GM21526 (cell line): ENCODE measurements at regions not wholly inside any gene's neighbourhood (a gene's known extent, or its start where the extent isn't known, plus 50 kb on each side); places are given as distances from the start of the nearest gene placed in this dataset.
A peak's percentile ranks its signal among the peaks of the same experiment; 100 is the strongest.
"Not testable (repeated sequence)": the region's sequence is repeated elsewhere in the genome, so short reads cannot be mapped to it uniquely, and the experiment has no call there.

ENCODE experiments used
- ATAC-seq: cut with Tn5 transposase; IDR thresholded peaks from one replicate; pipeline ENCODE4 v1.9.1; 2021; ENCODE audit warnings: moderate library complexity; ENCODE audit not compliant: unreplicated experiment, low FRiP score

DNA sequence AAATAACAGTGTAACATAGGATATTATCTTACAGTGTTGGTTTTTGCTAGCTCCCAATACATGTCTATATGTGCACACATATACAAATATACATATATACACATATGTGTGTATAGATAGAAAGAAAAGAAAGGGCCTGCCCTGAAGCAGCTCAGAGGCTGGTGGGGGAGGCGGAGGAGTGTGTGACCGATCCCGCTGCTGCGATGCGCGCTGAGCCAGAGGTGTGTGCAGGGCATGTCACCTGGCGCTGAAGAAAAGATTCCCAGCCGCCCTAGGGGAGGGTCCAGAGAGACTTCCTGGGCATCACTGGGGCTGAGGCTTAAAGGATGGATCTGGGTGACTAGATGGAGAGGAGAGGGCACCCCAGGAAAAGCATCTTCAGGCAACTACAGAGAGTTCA, 110.2 kb downstream of the FAM50B start:
- no peak for ATAC-seq

DNA sequence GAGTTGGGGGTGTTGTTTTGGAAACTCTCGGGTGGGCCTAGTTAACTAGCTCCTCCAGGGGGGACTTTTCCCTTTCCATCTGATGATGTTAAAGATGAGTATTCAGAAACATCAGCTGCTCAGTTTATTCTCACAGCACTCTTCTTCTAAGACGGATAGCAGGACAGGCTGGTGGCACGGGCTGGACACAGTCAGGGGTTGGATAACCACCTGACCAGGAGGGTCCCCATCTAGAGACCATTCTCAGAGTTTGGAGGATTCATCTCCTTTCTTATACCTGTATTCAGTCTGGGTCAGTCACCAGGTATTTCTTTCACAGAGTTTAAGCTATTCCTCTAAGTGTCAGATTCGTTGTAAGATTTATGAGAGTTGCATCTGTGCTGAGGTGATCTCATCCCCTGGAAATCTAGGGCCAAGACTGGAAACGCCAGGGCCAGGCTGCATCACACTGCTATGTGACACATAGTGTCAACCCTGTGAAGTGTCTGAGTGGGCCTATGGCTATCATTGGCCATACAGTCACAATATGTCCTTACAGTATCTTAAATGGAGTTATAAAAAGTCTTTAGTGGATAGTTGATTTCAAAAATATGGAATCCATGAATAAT, 111.7 kb downstream of the FAM50B start:
- no peak for ATAC-seq

DNA sequence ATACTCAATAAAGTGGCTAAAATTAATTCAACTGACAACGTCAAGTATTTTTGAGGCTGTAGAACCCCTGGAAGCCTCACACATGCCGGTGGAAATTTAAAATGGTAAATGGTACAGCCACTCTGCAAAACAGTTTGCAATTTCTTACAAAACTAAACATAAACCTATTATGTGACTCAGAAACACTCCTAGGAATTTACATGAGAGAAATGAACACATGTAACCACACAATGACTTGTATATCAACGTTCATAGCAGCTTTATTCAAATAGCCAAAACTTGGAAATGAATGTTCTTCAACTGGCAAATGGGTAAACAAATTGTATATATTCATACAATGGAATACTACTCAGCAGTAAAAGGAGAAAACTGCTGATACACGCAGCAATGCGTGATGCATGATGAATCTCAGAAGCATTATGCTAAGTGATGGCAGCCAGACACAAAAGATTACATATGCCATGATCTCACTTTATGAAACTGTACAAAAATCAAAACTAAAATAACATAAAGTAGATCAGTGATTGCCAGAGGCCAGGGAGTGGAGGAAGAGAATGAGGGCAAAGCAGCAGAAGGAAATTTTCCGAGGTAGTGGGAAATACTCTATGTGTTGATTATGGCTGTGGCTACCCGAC, 112.5 kb downstream of the FAM50B start:
- ATAC-seq: no peak

DNA sequence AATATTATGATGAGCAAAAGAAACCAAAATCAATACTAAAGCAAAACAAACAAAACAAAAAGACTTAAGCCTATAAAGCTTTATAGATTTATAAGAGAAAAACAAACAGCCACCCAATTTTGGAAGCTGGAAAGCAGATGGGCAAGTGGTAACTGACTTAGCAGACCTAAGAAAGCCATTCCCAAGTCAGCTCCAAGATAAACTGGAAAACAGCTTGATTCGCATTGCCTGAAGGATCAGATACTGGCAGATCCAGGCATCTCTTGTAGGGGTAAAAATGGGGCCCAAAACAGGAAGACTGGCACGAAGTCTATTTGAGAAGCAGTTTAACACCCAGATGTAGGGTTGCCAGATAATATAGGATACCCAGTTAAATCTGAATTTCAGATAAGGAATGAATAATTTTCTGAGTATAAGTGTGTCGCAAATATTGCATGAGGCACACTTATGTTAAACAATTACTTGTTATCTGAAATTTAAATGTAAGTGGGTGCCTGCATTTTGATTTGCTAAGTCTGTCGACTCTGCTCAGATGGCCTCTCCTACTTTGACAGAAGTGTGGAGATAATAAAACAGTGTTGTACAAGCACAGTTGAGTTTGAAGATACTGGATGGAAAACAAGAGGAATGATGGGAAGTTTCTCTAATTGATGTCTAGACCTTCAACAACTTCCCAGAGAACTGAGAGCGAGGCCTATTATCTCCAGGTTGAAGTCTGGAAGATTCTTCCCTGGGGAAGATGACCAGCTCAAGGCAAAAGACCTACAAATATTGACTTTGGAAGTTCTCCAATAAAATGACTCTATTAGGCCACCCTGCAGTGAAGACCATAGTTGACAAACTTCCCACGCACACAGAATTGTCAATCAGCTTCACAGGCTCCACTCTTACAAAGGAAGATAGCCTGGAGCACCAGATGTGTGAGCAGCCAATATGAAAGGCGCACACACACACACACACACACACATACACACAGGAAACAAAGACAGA, 113.4 kb downstream of the FAM50B start:
- no peak for ATAC-seq

DNA sequence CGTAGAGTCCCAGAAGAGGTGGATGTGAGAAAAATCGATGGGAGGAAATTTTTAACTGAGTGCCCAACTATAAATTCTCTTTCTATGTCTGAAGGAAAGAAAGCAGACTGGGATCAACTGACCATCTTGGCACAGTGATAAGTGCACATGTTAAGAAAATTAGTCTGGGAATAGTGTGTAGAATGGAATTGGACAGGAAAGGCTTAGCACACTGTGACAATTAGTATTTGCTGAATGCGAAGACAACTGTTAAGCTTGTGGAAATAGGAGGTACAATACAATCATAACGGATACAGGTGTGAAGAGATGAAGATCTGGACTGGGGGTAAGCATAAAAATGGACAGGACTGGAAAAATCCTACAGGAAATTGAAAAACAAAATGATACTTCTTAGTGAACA, 114.3 kb downstream of the FAM50B start:
- no peak for ATAC-seq

DNA sequence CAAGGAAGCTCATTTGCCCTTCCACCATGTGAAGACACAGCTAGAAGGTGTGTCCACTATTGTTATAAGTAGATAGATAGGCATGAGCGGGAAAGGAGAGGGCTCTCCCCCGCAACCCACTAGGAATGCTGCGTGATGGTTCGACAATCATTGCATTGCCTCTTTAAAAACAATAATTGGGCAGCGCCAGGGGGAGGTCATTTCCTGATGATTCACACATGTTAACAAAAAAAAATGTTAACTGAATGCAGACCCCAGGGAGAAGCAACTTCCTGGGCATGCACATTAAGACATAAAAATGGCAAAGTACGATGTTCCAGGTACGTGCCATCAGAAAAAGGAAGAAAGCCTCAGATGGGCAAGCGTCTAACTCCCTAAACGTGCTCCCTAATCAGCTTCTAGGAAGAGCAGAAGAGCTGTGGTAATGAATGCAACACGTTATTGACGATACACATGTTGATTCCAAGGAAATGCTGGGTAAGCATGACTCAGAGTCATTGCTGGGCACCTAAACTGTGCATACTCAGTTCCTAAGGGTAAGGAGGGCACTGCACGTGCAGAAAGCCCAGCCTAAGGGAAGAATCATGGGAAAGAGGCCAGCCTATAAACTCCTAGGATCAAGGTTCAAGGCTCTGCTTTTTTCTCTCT, 113.7 kb downstream of the FAM217A start:
- ATAC-seq: no peak

DNA sequence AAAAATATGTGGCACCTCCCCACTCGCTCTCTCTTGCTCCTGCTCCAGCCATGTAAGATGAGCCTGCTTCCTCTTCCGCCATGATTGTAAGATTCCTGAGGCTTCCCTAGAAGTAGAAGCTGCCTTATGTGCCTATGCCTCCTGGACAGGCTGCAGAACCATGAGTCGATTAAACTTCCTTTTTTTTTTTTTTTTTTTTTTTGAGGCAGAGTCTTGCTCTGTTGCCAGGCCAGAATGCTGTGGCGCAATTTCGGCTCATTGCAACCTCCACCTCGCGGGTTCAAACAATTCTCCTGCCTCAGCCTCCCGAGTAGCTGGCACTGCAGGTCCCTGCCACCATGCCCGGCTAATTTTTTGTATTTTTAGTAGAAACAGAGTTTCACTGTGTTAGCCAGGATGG, 112.5 kb downstream of the FAM217A start:
- no peak for ATAC-seq

DNA sequence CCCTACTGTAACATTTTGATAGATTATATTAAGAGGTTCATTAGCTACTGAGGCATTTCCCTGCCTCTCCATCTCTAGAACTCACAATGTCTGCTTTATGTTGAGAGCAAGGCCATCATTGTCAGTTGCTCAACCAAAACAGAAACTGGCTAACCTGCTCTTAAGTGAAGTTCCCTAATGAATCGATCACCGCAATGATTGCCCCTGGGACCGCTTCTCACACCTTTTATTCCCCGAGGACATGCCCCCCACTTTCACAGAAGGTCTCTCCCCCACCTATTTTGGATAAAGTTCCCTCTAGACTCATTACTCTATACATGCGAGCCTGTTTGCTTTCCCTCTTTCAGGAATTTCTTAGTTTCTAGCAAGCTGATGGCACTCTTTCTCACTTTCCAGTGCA, 108.8 kb downstream of the FAM217A start:
- no peak for ATAC-seq

DNA sequence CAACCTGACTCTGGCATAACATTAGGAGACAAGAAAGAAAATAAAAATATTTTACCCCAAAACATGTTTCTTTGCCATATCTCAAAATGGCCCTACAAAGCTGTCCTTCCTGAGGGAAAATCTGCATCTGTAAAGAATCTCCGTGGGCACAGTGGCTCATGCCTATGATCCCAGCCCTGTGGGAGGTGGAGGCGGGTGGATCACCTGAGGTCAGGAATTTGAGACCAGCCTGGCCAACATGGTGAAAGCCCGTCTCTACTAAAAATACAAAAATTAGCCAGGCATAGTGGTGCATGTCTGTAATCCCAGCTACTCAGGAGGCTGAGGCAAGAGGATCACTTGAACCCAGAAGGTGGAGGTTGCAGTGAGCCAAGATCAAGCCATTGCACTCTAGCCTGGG, 105.8 kb downstream of the FAM217A start:
- ATAC-seq: not testable (repeated sequence)

DNA sequence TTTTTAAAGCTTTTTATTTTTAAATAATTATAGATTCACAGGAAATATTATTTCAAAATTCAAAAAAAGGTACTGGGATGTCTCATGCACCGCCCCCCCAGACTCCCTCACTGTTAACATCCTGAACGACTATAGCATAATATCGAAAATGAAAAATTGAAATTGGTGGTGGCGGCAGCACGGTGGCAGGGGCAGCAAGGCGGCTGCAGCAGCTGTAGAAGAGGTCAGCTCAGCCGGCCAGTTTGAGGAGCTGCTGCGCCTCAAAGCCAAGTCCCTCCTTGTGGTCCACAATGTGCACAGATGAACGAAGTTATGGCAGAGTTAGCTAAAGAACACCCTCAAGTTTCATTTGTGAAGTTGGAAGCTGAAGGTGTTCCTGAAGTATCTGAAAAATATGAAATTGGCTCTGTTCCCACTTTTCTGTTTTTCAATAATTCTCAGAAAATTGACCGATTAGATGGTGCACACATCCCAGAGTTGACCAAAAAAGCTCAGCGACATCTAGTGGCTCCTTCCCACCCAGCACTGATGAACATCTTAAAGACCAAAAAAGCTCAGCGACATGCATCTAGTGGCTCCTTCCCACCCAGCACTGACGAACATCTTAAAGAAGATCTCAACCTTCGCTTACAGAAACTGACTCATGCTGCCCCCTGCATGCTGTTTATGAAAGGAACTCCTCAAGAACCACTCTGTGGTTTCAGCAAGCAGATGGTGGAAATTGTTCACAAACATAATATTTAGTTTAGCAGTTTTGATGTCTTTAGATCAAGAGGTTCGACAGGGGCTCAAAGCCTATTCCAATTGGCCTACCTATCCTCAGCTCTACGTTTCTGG, 100.8 kb downstream of the FAM217A start:
- ATAC-seq: peak; percentile 90

DNA sequence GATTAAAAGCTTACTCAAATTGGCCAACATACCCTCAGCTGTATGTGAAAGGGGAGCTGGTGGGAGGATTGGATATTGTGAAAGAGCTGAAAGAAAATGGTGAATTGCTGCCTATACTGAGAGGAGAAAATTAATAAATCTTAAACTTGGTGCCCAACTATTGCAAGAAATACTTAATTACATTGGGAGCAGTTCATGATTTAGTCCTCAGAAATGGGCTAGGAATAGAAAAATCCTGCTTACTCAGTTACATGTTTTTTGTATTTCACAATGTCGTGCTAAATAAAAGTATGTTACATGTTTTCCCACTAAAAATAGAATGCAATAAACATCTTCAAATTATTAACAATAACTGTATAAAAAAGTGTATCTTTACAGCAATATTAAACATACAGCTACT, 100.0 kb downstream of the FAM217A start:
- not testable (repeated sequence) for ATAC-seq

DNA sequence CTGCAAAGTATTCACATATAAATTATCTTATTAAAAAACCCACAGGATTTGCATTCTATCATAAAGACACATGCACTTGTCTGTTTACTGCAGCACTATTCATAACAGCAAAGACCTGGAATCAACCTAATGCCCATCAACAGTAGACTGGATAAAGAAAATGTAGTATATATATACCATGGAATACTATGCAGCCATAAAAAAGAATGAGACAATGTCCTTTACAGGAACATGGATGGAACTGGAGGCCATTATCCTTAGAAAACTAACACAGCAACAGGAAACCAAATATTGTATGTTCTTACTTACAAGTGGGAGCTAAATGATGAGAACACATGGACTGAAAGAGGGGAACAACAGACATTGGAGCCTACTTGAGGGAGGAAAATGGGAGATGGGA, 97.0 kb downstream of the FAM217A start:
- ATAC-seq: no peak

DNA sequence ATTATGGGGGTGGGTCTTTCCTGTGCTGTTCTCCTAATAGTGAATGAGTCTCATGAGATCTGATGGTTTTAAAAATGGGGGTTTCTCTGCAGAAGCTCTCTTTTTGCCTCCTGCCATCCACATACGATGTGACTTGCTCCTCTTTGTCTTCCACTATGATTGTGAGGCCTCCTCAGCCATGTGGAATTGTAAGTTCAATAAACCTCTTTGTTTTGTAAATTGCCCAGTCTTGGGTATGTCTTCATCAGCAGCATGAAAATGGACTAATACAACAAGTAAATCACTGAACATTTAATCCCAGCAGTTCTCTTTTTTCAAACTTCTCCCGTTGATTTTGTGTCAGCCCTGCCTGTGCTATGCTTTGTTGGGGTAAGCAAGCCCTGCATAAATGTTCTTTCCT, 95.2 kb downstream of the FAM217A start:
- no peak for ATAC-seq

DNA sequence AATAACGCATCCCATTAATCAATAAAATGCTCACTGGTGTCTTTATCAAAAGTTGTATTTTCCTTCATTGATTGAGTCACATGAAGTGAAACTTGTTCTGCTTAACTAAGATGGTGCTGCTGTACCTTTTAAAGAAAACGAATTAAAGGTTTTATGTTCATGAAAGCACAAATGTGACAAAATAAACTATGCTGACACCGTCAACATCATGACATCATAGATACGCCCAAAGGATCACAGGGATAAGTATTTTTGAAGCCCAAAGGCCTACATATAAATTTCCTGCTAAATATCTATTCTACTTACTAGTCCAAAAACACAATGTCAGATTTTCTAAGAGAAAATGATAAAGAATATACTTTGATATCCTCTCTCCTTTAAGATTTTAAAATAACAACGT, 94.4 kb downstream of the FAM217A start:
- ATAC-seq: no peak

DNA sequence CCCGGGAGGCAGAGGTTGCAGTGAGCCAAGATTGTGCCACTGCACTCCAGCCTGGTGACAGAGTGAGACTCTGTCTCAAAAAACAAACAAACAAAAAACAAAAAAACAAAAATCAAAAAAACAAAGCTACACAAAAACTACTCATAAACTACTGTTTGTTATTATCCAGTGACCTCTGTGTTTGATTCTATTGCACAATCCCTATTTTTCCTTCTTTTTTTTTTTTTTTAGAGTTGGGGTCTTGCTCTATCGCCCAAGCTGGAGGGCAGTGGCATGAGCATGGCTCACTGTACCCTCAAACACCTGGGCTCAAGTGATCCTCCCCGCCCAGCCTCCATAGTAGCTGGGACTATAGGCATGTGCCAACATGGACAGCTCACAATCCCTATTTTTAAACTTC, 92.7 kb downstream of the FAM217A start:
- no peak for ATAC-seq

DNA sequence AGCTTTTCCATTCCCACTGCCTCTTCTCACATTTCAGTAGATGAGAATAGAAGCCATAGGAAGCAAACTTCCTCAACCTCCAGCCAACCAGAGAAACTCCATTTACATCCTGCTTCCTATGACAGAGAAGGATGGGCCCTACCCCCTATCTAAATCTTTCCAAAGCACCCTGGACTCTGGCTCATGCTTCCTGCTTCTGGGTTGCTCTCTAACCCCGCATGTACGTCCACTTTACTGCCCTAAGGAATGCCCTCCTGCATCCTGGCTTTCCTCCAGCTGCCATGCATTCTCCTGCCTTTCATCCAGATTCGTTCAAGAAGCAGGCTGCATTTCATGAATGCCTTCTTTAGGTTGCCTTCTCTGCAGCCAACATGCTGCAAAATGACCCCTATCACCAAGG, 91.9 kb downstream of the FAM217A start:
- no peak for ATAC-seq

DNA sequence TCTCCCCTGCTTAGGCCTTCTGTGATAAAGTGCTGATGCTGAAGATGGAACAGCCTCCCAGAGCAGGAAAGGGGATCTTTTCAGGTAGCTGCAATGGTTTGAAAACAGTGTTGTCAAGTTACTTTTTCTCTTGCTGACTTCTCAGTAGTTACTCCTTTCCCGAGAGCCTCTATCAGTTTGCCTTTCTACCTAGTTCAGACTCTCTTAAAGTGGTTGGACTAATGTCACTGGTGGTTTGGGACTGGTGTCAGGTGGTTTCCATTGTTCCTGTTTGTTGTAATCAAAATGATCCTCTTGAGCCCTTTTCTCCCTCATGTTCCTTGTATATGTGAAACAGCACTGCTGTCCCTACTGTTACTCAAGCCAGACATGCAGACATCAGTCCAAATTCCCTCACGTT, 91.4 kb downstream of the FAM217A start:
- ATAC-seq: no peak

DNA sequence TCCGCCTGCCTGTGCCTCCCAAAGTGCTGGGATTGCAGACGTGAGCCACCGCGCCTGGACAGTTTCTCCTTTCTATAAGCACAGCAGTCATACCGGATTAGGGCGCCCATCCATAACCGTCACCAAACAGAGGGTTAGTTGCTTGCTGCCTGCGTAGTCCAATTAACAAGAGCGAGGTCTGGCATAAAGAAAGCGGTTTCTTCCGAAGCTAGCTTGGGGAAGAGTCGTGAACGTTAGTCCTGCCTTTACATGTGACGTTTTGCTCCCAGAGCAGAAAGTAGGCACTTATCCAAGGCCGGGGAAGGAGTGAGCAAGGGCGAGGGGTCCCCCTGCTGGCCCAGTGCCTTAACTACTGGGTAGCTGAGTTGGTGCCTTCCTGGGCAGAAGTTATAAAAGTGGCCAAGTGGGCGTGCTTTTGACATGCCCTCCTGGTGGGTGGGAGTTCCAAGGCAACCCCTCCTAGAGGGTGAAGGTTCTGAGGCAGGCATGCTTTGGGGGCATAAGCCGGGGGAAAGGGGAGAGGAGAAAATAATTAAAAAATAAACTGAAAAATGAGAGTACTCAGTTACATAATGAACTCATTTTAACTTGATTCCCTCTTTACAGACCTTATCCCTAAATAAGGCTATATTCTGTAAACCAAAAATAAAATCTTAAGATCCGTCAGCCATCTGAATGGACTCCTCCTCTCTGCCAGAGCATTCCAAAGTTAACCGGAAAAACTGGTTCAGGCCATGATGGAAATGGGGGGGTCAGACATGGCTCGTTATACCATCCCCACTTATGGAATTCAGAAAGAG, 88.0 kb downstream of the FAM217A start:
- no peak for ATAC-seq

DNA sequence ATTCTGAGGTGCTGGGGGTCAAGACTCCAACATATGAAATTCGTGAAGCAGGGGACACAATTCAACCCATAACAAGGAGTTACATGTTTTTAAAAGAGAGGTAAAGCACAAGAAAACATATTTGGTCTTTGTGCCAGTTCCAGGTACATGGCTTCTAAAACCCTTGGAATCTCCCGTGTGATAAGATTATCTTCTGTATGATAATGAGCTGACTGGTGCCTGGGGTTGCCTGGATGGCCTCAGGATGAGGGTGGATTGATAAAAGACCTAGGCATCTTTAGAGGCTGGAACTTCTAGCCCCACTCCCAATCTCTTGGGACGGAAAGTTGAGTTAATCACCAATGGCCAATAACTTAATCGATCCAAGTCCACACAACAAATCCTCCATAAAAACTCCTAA, 87.0 kb downstream of the FAM217A start:
- ATAC-seq: no peak
